ENCODE measurements at regions not wholly inside any gene's neighbourhood (a gene's known extent, or its start where the extent isn't known, plus 50 kb on each side); places are given as distances from the start of the nearest gene placed in this dataset.

DNA sequence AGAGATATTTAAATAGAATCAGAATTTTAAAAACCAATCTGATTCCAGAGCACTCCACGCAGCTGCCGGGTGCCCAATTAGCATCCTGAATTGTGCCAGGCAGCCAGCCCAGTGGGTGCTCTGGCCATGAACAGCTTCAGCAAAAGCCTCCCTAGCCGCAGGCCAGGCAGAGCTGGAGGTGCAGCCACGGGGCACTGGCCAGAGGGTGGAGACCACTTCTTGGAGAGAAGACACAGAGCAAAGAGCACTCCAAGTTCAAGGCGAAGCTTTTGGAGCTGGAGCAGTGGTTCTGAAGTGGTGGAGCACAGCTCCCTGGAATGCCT, 475.6 kb upstream of the PROK2 start:
- TF ChIP-seq, protein P1, sequence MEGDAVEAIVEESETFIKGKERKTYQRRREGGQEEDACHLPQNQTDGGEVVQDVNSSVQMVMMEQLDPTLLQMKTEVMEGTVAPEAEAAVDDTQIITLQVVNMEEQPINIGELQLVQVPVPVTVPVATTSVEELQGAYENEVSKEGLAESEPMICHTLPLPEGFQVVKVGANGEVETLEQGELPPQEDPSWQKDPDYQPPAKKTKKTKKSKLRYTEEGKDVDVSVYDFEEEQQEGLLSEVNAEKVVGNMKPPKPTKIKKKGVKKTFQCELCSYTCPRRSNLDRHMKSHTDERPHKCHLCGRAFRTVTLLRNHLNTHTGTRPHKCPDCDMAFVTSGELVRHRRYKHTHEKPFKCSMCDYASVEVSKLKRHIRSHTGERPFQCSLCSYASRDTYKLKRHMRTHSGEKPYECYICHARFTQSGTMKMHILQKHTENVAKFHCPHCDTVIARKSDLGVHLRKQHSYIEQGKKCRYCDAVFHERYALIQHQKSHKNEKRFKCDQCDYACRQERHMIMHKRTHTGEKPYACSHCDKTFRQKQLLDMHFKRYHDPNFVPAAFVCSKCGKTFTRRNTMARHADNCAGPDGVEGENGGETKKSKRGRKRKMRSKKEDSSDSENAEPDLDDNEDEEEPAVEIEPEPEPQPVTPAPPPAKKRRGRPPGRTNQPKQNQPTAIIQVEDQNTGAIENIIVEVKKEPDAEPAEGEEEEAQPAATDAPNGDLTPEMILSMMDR (IDR thresholded peaks at IDR 0.05; ENCODE audit: low read depth, low read length), result no peak
- TF ChIP-seq, protein P2, sequence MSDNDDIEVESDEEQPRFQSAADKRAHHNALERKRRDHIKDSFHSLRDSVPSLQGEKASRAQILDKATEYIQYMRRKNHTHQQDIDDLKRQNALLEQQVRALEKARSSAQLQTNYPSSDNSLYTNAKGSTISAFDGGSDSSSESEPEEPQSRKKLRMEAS (IDR thresholded peaks at IDR 0.05; ENCODE audit: low read depth, low read length), result no peak
- TF ChIP-seq POLR2A (IDR thresholded peaks at IDR 0.05; ENCODE audit: extremely low read depth, insufficient read length), result no peak
